ENCODE measurements at regions not wholly inside any gene's neighbourhood (a gene's known extent, or its start where the extent isn't known, plus 50 kb on each side); places are given as distances from the start of the nearest gene placed in this dataset.

- intact Hi-C loops (cut with DNase I) = no loop called here
- H3K36me3 ChIP-seq (replicated peaks in 1 of 2) = no peaks in the 10 kb centered on the region
- no peak overlapping the region for H3K27ac ChIP-seq
- TF ChIP-seq POLR2A (IDR thresholded peaks at IDR 0.05) = no peak
- TF ChIP-seq CTCF (IDR thresholded peaks at IDR 0.05) = no peak
- no peaks in the 10 kb centered on the region for H3K9me3 ChIP-seq (replicated peaks in 1 of 3)
- no peaks in the 10 kb centered on the region for H3K4me1 ChIP-seq (replicated peaks in 1 of 2)
- 56 to 70% (median 61%) methylated on average over 2 of the region's 2 CpGs for WGBS, 4 donors
- no peak overlapping the region for H3K4me3 ChIP-seq
- H3K27me3 ChIP-seq = no peaks in the 10 kb centered on the region
- no peak for DNase-seq
Measured at GRCh38 chr3:118688396-118688884, 346.2 kb downstream of the IGSF11 start.

- Histone ChIP-seq H3K27ac (no peak overlapping the region), H3K27me3 (no peaks in the 10 kb centered on the region), H3K4me1 (replicated peaks in 1 of 2) (no peaks in the 10 kb centered on the region), H3K4me3 (no peak overlapping the region), H3K9me3 (replicated peaks in 1 of 3) (no peaks in the 10 kb centered on the region), H3K36me3 (replicated peaks in 1 of 2) (no peaks in the 10 kb centered on the region)
- intact Hi-C loops (cut with DNase I) = no loop called here
- 64 to 86% (median 80%) methylated on average over 1 of the region's 1 CpG for WGBS, 4 donors
- no peak for DNase-seq
- TF ChIP-seq POLR2A (IDR thresholded peaks at IDR 0.05) (no peak), CTCF (IDR thresholded peaks at IDR 0.05) (no peak)
Measured at GRCh38 chr3:118692416-118692815, 342.2 kb downstream of the IGSF11 start.

GRCh38 chr3:118705487-118706219, 329.0 kb downstream of the IGSF11 start:
- no peak for DNase-seq
- intact Hi-C loops (cut with DNase I) = no loop called here
- Histone ChIP-seq H3K4me3 (no peak overlapping the region), H3K36me3 (replicated peaks in 1 of 2) (no peaks in the 10 kb centered on the region), H3K27ac (no peak overlapping the region), H3K27me3 (no peaks in the 10 kb centered on the region), H3K9me3 (replicated peaks in 1 of 3) (no peaks in the 10 kb centered on the region), H3K4me1 (replicated peaks in 1 of 2) (no peaks in the 10 kb centered on the region)
- TF ChIP-seq CTCF (IDR thresholded peaks at IDR 0.05) (no peak), POLR2A (IDR thresholded peaks at IDR 0.05) (no peak)
- 63 to 67% (median 64%) methylated on average over 12 of the region's 12 CpGs for WGBS, 4 donors

GRCh38 chr3:118707991-118708390, 326.7 kb downstream of the IGSF11 start:
- no peaks in the 10 kb centered on the region for H3K27me3 ChIP-seq
- H3K27ac ChIP-seq = no peak overlapping the region
- intact Hi-C loops (cut with DNase I) = no loop called here
- no peaks in the 10 kb centered on the region for H3K36me3 ChIP-seq (replicated peaks in 1 of 2)
- no peaks in the 10 kb centered on the region for H3K4me1 ChIP-seq (replicated peaks in 1 of 2)
- H3K4me3 ChIP-seq = no peak overlapping the region
- TF ChIP-seq POLR2A (IDR thresholded peaks at IDR 0.05) (no peak), CTCF (IDR thresholded peaks at IDR 0.05) (no peak)
- DNase-seq = no peak
- no peaks in the 10 kb centered on the region for H3K9me3 ChIP-seq (replicated peaks in 1 of 3)

Measured in adrenal gland (tissue), 9 donors.